ENCODE measurements at regions not wholly inside any gene's neighbourhood (a gene's known extent, or its start where the extent isn't known, plus 50 kb on each side); places are given as distances from the start of the nearest gene placed in this dataset.

- no peak for TF ChIP-seq POLR2A (IDR thresholded peaks at IDR 0.05)
- no peak for TF ChIP-seq CTCF (IDR thresholded peaks at IDR 0.05)
Measured at GRCh38 chr12:94844452-94844851, 159.0 kb downstream of the NDUFA12 start.
